Activated CD8-positive, alpha-beta memory T cell treated with anti-CD3 and anti-CD28 coated beads for 48 hours (primary cell): ENCODE measurements at regions not wholly inside any gene's neighbourhood (a gene's known extent, or its start where the extent isn't known, plus 50 kb on each side); places are given as distances from the start of the nearest gene placed in this dataset.
"Not testable (repeated sequence)": the region's sequence is repeated elsewhere in the genome, so short reads cannot be mapped to it uniquely, and the experiment has no call there.

Source experiments
- DNase-seq, 3 experiments: peaks; one replicate each; pipeline ENCODE4 v3.0.0-alpha.2; 2020; ENCODE audit warnings: low read depth in 2 of 3, low spot score in 2 of 3

DNA sequence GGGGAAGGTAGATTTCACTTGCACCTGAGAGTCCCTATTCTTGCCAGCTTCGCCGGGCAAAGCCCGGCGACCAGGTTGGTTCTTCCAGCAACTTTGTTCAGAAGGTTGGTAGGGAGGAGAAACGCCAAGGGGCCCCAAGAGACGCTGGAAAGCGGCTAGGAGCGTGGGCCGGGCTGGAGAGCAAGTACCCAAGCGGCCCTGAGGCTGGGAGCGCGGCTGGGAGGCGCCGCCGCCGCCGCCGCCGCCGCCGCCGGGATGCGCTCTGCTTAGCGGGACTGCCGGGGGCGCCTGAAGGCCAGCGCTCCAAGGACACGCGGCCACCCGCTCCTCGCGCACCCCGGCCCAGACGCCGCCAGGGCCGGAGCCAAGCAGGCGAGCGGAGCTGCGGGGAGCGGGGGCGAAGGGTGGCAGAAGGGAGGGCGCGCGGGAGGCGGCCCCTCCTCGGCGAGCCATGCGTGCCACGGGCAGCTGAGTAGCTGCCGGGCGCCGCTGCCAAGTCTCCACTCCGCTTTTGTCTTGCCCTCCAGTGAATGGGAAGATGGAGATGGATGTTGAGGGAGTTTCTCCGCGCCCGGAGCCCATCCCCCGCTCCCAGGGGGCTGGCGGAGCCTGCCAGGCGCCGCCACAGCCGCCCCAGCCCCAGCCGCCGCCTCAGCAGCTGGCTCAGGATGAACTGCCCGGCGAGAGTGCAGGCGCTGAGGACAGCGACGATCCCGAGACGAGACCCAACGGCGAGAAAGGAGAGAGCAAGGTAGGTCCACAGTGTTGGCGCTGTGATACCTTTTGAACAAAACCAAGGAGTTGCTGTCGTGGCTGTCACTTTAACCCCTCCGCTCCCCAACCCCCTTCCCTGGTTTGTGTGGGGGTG, 227.4 kb upstream of the AZI2 start:
- DNase-seq, result no peak

DNA sequence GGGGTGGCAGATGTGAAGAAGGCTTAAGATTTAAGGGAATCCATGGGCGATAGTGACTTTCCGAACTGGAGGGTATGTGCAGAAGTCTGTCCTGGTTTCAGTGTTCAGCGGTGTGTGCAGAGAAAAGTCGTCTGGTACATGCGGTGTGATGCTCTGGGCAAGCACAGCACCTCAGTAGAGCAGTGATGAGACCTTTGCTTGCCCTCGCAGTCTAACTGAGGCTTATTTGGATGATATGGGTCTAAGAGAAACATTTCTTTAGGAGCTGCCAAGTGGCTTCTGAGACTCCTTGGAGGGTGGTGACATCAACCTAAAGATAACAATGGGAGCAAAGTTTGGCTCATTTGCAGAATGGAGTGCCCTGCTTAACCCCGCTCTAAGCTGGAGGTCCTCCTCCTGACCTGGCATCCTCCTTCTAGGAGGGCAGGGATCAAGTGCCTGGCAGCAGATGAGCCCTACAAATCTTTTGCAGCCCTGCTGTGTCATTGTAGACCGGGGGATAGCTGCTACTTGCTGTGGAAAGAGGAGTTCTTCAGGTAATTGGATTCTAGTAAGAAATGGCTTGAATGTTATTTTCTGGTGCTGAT, 228.1 kb upstream of the AZI2 start:
- DNase-seq, result no peak

- no peak for DNase-seq
Measured at GRCh38 chr3:28577941-28578500, 229.4 kb upstream of the AZI2 start.

DNA sequence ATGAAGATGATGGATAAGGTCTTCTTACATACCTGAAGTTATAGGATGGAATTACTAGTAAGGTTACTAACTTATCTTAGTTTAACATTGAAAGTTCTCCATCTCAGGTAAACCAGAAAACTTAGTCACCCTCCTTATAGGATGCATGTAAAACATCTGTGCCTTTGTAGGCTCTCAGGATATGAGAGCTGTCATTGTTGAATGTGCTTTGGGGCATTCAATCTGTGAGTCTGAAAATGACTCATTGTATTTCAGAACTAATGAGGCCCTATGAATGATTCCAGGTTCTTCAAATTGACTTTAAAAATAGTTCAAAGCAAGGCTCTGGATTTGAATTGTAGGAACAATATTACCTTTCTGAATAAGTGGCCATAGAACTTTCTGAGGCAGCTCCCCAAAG, 237.7 kb upstream of the AZI2 start:
- DNase-seq, result no peak

GRCh38 chr3:28587723-28588122, 239.1 kb upstream of the AZI2 start:
- no peak for DNase-seq

DNA sequence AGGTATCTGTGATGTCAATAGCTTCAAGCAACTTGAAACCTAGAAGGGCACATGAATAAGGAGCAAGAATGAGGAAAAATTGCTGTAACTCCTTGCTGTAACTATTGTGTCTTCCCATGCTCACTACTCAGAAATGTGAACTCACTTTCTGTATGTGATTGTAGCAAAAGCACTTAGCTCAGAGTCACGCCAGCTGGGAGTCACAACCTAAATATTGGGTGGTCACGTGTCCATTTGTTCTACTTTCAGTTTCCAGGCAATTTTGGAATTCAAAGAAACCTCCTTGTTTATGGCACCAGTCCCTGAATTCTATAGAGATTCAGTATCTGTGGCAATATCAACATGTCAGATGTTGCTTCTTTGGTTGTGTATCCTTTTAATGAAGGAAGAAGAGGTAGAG, 241.6 kb upstream of the AZI2 start:
- no peak for DNase-seq

GRCh38 chr3:28590860-28591259, 242.2 kb upstream of the AZI2 start:
- no peak for DNase-seq

- DNase-seq, result no peak
Measured at GRCh38 chr3:28595372-28595771, 246.7 kb upstream of the AZI2 start.

DNA sequence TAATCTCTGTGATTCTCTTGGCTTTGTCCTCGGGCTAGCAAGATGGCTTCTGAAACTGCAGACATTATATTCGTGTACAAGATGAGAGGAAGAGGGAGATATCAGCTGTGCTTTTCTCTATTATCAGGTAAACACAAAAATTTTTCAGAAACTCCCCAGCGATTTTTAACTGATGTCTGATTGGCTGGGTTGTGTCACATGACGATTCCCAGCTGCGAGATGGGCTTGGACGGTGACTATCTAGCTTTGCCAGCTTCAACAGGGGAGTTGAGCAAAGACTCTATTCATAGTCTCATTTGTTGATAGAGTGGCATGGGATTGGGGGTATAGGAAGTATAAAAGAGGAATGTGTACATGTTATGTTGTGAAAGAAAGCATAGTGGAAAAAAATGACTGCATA, 248.8 kb upstream of the AZI2 start:
- no peak for DNase-seq

- no peak for DNase-seq
Measured at GRCh38 chr3:28598165-28598564, 249.5 kb upstream of the AZI2 start.

DNA sequence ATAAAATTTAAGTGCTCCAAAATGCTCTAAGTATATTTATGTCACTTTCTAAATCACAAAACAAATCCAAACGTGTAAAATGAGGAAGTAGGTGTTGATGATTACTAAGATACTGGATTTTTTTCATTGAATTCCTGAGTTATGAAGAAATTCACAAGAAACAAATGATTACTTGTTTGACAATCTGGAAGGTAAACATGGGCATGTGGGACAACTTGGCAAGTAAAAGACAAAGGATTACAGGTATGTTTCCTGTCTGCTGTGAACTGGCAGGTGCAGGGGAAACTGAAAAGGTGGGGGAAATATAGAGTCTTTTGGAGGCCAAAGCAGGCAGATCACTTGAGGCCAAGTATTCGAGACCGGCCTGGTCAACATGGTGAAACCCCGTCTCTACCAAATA, 252.7 kb upstream of the AZI2 start:
- DNase-seq, result no peak

- DNase-seq, result no peak
Measured at GRCh38 chr3:28606283-28606682, 257.7 kb upstream of the AZI2 start.

GRCh38 chr3:28612232-28612631, 263.6 kb upstream of the AZI2 start:
- DNase-seq, result no peak

DNA sequence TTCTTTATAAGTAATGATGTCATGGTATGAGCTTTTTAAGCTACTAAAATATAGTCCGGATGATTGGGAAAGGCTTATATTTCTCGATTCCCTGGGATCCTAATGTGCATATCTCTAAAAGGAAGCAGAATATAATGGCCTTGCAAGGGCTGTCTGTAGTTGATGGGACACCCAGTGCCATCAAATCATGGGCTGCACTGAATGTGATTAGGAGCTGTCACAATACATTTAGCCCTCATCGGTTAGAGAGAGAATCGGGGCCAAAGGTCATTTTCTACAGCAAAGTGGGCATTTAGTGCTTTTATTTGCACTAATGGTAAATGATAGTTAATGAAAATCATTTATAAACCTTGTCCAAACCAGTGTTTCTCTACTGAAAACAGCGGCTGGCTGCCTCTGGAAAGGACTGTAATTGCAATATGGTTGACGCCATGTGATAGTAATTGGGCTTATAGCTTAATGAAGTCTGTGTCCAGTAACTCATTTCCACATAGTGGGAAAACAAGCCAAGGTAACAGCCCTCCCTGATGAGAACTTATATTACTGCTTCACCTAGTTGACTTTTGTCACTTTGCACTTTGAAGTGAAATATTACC, 265.0 kb upstream of the AZI2 start:
- no peak for DNase-seq

DNA sequence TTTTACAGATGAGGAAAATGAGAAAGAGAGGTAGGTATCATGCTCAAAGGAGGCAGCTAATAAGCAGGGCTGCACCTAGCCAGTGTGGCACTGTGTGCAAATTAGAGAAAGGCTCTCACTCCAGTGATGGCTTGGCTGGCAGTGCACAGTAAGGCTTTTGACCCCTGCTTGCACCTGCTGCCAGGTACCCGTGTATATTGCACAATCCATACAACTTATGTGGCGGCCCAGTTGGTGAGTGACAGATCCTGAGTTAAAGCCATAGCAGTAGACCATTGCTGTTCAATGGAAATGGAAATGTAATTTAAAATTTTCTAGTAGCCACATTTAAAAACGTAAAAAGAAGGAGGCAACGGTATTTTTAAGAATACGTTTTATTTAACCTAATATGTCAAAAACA, 266.4 kb upstream of the AZI2 start:
- no peak for DNase-seq

DNA sequence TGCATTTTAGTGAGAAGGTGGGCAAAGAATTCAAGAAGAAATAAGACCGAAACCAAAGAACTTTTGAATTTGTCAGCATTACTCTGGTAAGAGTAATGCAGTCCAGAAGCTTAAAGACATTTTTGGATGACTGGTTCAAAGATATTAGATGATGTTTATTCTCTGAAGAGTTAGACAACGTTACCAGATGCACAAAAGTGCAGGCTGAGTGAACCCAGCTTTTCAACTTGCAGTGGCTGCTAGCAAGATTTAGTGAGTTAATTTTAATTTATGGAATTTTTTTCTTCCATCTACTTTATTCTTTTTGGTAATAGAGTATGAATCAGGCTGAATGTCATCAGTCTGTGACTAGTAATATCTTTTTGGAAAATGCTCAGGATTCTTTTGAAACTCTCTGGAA, 267.3 kb upstream of the AZI2 start:
- DNase-seq, result no peak

DNA sequence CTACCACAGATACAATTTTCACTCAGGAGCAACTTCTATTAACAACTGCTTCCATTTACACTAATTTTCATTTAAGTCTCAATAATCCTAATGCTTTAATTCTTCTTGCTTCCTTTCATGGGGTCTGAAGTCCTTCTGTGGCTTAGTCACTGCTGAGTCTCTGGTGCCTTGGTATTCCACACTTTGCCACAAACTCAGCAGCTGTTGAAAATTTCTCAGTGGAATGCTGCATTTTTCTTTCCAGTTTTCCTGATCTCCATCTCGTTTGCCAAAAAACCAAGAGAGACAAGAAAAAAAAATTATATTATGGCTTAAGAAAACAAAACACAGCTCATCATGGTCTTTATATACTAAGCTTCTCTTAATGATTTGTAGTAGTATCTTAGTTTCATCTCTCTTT, 269.2 kb upstream of the AZI2 start:
- no peak for DNase-seq

- DNase-seq, result no peak
Measured at GRCh38 chr3:28623106-28623505, 274.5 kb upstream of the AZI2 start.

DNA sequence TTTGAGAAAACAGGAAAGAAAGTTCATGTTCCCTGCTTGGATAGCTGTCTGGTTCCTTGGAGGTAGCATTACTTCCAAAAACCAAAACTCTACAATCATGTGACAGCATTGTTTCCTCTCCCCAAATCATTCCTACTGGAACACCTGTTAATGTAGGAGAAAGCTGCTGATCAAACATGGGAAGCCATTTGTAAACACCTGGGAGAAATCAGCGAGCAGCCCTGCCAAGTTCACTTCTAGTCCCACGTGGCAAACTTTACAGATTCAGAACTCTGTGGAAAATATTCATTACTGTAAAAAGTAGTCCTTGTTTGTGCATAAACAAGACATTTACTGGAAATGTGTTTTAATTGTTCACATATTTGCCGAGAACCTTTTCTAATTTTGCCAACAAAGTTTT, 275.5 kb upstream of the AZI2 start:
- no peak for DNase-seq

DNA sequence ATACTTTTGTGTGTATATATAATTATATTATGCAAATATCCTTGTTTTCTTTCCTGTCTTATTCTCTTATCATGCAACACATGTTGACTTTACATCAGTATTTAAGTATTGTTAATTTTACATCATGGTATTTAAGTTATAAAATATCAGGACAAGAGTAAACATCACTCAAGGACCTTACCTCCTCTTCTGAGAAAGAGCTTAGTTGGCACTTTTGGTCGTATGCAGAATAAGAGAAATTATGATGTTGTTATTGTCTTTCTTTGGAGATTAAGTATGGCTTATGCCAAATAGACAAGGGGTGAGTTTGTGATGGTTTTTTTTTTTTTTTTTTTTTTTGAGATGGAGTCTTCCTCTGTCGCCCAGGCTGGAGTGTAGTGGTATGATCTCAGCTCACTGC, 279.2 kb upstream of the AZI2 start:
- not testable (repeated sequence) for DNase-seq

GRCh38 chr3:28634019-28634418, 285.4 kb upstream of the AZI2 start:
- DNase-seq, result no peak

DNA sequence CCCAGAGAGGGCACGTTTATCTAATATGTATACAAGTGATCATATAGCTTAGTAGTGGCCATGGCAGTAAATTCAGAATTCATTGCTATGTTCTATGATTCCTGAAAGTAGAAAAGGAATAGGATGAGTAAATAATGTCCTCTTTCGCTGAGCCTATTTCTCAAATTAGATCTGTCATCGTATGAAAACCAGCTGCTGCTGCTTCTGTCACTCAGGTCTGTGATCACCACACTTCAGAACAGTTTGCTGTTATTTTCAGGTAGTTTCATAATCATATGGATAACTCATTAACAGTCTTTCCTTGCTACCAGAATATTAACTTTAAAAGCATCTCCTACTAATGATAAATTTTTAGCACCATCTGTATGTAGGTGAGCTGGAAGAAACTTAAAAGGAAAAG, 289.1 kb upstream of the AZI2 start:
- no peak for DNase-seq
